Activated effector memory CD4-positive, alpha-beta T cell treated with anti-CD3 and anti-CD28 coated beads, Interleukin-2, amount 50 U/mL, for 16 hours (primary cell): ENCODE measurements at regions not wholly inside any gene's neighbourhood (a gene's known extent, or its start where the extent isn't known, plus 50 kb on each side); places are given as distances from the start of the nearest gene placed in this dataset.
"Not testable (repeated sequence)": the region's sequence is repeated elsewhere in the genome, so short reads cannot be mapped to it uniquely, and the experiment has no call there.

ENCODE experiments used
- DNase-seq: peaks from one replicate; pipeline ENCODE4 v3.0.0-alpha.2; 2020

GRCh38 chr6:164807125-164807524 lies 502.3 kb downstream of the C6orf118 start:
- DNase-seq, result no peak

GRCh38 chr6:164795056-164795815 lies 514.2 kb downstream of the C6orf118 start:
- DNase-seq, result no peak

- DNase-seq, result no peak
Observed at GRCh38 chr6:164792666-164793065, 516.7 kb downstream of the C6orf118 start.

- DNase-seq, result no peak
Observed at GRCh38 chr6:164791498-164791897, 517.9 kb downstream of the C6orf118 start.

- DNase-seq, result no peak
Observed at GRCh38 chr6:164763788-164764187, 545.6 kb downstream of the C6orf118 start.

GRCh38 chr6:164757451-164757850 lies 552.0 kb downstream of the C6orf118 start:
- no peak for DNase-seq

- no peak for DNase-seq
Observed at GRCh38 chr6:164756723-164757122, 552.7 kb downstream of the C6orf118 start.

- no peak for DNase-seq
Observed at GRCh38 chr6:164756142-164756541, 553.3 kb downstream of the C6orf118 start.

GRCh38 chr6:164753517-164753916 lies 555.9 kb downstream of the C6orf118 start:
- DNase-seq, result no peak

GRCh38 chr6:164751395-164751794 lies 558.0 kb downstream of the C6orf118 start:
- DNase-seq, result no peak

- DNase-seq, result no peak
Observed at GRCh38 chr6:164750128-164750527, 559.3 kb downstream of the C6orf118 start.

- no peak for DNase-seq
Observed at GRCh38 chr6:164749221-164750064, 560.0 kb downstream of the C6orf118 start.

- DNase-seq, result no peak
Observed at GRCh38 chr6:164744301-164744700, 565.1 kb downstream of the C6orf118 start.

GRCh38 chr6:164741938-164742451 lies 567.4 kb downstream of the C6orf118 start:
- no peak for DNase-seq

GRCh38 chr6:164736090-164736489 lies 573.3 kb downstream of the C6orf118 start:
- not testable (repeated sequence) for DNase-seq

GRCh38 chr6:164731539-164731938 lies 577.9 kb downstream of the C6orf118 start:
- DNase-seq, result no peak

- DNase-seq, result no peak
Observed at GRCh38 chr6:164721460-164721859, 587.9 kb downstream of the C6orf118 start.

GRCh38 chr6:164700497-164700896 lies 608.9 kb downstream of the C6orf118 start:
- no peak for DNase-seq

- no peak for DNase-seq
Observed at GRCh38 chr6:164695896-164696295, 613.5 kb downstream of the C6orf118 start.

GRCh38 chr6:164694386-164694785 lies 615.0 kb downstream of the C6orf118 start:
- DNase-seq, result no peak

GRCh38 chr6:164693944-164694343 lies 615.5 kb downstream of the C6orf118 start:
- no peak for DNase-seq

- no peak for DNase-seq
Observed at GRCh38 chr6:164692772-164693510, 616.5 kb downstream of the C6orf118 start.
